Gastrocnemius medialis (tissue), 4 donors: ENCODE measurements at regions not wholly inside any gene's neighbourhood (a gene's known extent, or its start where the extent isn't known, plus 50 kb on each side); places are given as distances from the start of the nearest gene placed in this dataset.
A peak's percentile ranks its signal among the peaks of the same experiment; 100 is the strongest.
"Not testable (repeated sequence)": the region's sequence is repeated elsewhere in the genome, so short reads cannot be mapped to it uniquely, and the experiment has no call there.

Experiments
- ATAC-seq, 2 donors: fragments of 150-250 bp; one replicate each; pipeline ENCODE4 v1.9.1; 2016
- DNase-seq, 2 donors: peaks; one replicate each; pipeline ENCODE4 v3.0.0-alpha.2; 2019
- H3K27ac ChIP-seq, 4 donors: fragments of 200-600 bp; sonication (generic); 1 replicate in 1 of 4; 2 replicates in 3 of 4; pipeline ENCODE4 v1.5.1; 2016 to 2018; ENCODE audit warnings: mild to moderate bottlenecking in 2 of 4, moderate library complexity in 1 of 4
- H3K27me3 ChIP-seq, 3 donors: fragments of 200-600 bp; sonication (generic) in 2 of 3; 1 replicate in 1 of 3; 2 replicates in 2 of 3; pipeline versions ENCODE4 v1.5.1 to v1.6.0; 2016 to 2019; ENCODE audit warnings: mild to moderate bottlenecking in 1 of 3, moderate library complexity in 1 of 3
- H3K36me3 ChIP-seq, 2 donors: fragments of 200-600 bp; sonication (generic) in 1 of 2; one replicate each; pipeline ENCODE4 v1.5.1; 2017 to 2018
- H3K4me1 ChIP-seq, 2 donors: fragments of 200-600 bp; sonication (generic) in 1 of 2; one replicate each; pipeline ENCODE4 v1.5.1; 2016 to 2017; ENCODE audit warnings: mild to moderate bottlenecking in 2 of 2
- H3K4me3 ChIP-seq, 4 donors: fragments of 200-600 bp; sonication (generic) in 3 of 4; 1 replicate in 1 of 4; 2 replicates in 3 of 4; pipeline ENCODE4 v1.5.1; 2016 to 2019; ENCODE audit warnings: mild to moderate bottlenecking in 2 of 4
- H3K9me3 ChIP-seq, 3 donors: fragments of 200-600 bp; sonication (generic) in 2 of 3; 1 replicate in 1 of 3; 2 replicates in 2 of 3; pipeline ENCODE4 v1.5.1; 2016 to 2019
- POLR2A ChIP-seq, 2 donors: fragments of 450-650 bp; IDR thresholded peaks; one replicate each; pipeline ENCODE4 v1.6.1; 2017; ENCODE audit warnings: antibody characterized with exemption in 2 of 2, mild to moderate bottlenecking in 2 of 2, moderate library complexity in 2 of 2
- in situ Hi-C, 4 donors: fragments of 200-750 bp; cut with MboI; loops; one replicate each; pipeline versions ENCODE4 v1.15.0 to v1.8.0; 2017; ENCODE audit warnings: low sequenced_read_pairs in 4 of 4
- intact Hi-C: fragments of 100-400 bp; cut with DNase I; formaldehyde crosslinking; loops from one replicate; pipeline ENCODE4 v1.15.1; 2023; ENCODE audit warnings: low total_unique reads
- TF ChIP-seq, protein P1 (sequence below), 5 experiments: fragments of 450-650 bp in 3 of 5; fragments of 200-600 bp in 2 of 5; sonication (generic) in 2 of 5; IDR thresholded peaks in 4 of 5; conservative IDR thresholded peaks in 1 of 5; 1 replicate in 4 of 5; 2 replicates in 1 of 5; pipeline ENCODE4 v1.5.1; 2016 to 2019; ENCODE audit warnings: antibody characterized with exemption in 5 of 5, mild to moderate bottlenecking in 3 of 5, moderate library complexity in 3 of 5

DNA sequence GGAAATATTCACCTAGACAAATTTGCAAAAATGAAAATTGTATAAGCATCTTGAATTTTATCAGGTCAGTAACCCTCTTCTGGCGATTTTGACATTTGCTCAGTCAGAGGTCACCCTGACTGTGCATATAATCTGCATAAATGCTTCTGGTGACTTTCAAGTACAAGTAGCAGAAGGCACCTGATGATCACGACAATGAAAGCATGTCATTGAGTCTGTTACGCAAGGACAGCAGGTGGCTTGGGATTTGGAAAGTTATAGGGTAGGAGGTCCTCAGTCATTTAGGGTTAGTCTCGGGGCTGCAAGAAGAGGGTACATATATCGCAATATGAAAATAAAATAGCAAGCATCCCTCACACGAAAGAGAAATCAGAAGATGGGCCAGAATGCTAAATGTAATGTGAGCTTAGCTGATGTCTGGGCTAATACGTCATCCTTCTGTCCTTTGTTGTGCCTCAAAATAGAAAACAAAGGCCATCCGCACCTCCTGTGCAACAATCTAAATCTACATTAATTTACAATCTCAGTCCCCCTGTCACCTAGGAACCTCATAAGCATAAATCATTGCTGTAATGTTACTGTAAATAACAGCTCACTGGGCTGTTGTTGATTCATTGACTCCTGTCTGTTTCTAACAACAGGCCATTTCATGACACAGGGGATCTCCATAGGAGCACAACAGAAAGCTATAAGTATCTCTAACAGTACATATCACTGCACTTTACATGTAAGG is 155.2 kb upstream of the RSPO3 start:
- intact Hi-C loops (loop anchor here (2.0 to 10.0 kb wide), 3 partner anchors 149 to 302 kb away; partner anchors contain the start of gene RNF146), in situ Hi-C loops (no loop called here)
- Histone ChIP-seq H3K36me3 (no peaks in the 10 kb centered on the region), H3K4me3 (peak overlapping the region in 3 of 4 donors; percentile 18 to 25 (median 21)), H3K27me3 (no peaks in the 10 kb centered on the region), H3K9me3 (no peaks in the 10 kb centered on the region), H3K27ac (peak overlapping the region; percentile 60 to 74 (median 72)), H3K4me1 (no peaks in the 10 kb centered on the region)
- TF ChIP-seq POLR2A (IDR thresholded peaks at IDR 0.05): no peak
- TF ChIP-seq, protein P1, sequence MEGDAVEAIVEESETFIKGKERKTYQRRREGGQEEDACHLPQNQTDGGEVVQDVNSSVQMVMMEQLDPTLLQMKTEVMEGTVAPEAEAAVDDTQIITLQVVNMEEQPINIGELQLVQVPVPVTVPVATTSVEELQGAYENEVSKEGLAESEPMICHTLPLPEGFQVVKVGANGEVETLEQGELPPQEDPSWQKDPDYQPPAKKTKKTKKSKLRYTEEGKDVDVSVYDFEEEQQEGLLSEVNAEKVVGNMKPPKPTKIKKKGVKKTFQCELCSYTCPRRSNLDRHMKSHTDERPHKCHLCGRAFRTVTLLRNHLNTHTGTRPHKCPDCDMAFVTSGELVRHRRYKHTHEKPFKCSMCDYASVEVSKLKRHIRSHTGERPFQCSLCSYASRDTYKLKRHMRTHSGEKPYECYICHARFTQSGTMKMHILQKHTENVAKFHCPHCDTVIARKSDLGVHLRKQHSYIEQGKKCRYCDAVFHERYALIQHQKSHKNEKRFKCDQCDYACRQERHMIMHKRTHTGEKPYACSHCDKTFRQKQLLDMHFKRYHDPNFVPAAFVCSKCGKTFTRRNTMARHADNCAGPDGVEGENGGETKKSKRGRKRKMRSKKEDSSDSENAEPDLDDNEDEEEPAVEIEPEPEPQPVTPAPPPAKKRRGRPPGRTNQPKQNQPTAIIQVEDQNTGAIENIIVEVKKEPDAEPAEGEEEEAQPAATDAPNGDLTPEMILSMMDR (IDR thresholded peaks at IDR 0.05 in 4 of 5, conservative IDR thresholded peaks at IDR 0.05 in 1 of 5): no peak
- ATAC-seq (peak; percentile 89 to 92), DNase-seq (peak; percentile 25 to 54)

DNA sequence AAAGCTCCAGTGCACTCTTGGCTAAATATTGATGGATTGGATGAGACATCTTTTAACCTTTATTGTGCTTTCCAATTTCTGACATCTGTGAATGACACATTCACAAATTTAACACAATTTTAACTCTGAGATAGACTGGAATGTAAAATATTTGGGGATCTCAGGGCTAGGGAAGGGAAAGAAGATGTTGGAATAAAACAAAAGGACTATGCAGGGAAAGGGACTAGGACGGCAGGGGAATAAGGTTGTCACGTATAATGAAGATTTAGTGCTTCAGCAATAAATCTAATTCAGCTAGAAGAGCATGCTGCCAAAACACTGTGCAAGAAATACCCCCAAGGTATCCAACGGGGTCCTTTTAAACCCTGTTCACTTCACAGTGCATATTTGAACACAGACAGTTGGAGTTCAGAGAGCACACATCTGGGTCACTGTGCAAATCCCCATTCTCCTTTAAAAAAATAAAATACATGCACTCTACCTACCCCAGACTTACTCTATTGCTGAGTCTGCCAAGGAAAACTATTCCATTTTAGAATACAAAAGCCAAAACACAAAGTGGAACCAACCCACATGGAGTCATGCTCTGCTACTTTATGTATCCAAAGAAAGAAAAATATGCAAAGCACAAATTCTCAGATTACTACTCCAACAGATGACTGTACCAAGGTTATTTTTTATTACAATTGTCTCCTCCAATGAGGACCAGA is 151.0 kb upstream of the RSPO3 start:
- intact Hi-C loops (loop anchor here (10.0 kb wide), 1 partner anchor 297 kb away; the partner anchor contains the start of gene RNF146), in situ Hi-C loops (no loop called here)
- DNase-seq (no peak), ATAC-seq (no peak)
- H3K9me3 ChIP-seq: no peaks in the 10 kb centered on the region
- H3K4me3 ChIP-seq: no peak overlapping the region
- no peaks in the 10 kb centered on the region for H3K27me3 ChIP-seq
- no peak for TF ChIP-seq POLR2A (IDR thresholded peaks at IDR 0.05)
- TF ChIP-seq, protein P1 (IDR thresholded peaks at IDR 0.05 in 4 of 5, conservative IDR thresholded peaks at IDR 0.05 in 1 of 5): no peak
- H3K36me3 ChIP-seq: no peaks in the 10 kb centered on the region
- no peak overlapping the region for H3K27ac ChIP-seq
- H3K4me1 ChIP-seq: no peaks in the 10 kb centered on the region

DNA sequence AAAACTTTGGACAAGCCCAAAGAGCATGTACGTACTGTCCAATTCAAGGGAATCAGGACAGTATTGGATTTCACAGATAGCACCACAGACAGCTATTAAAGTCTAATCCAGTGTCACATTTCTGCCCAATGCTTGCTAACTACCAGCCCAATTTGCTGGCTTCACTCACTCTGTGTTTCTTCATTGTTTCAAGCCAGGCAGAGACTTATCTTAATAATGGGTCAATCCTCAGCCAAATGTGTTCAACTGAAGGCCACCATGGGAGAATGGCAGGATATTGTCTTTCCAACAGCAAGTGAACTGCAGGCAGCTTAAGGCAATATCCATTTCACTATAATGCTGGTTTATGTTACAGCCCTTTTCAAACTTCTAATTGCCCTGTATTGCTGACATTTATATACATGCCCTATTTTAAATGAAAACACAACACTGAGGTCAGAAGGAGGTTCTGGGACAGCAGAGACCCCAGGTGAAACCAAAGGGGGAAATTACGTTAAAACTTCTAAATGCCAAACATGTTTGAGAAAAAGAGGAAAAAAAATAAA is 142.1 kb upstream of the RSPO3 start:
- no peaks in the 10 kb centered on the region for H3K9me3 ChIP-seq
- H3K36me3 ChIP-seq: no peaks in the 10 kb centered on the region
- TF ChIP-seq, protein P1 (IDR thresholded peaks at IDR 0.05 in 4 of 5, conservative IDR thresholded peaks at IDR 0.05 in 1 of 5): no peak
- TF ChIP-seq POLR2A (IDR thresholded peaks at IDR 0.05): no peak
- intact Hi-C loops (no loop called here), in situ Hi-C loops (no loop called here)
- H3K27ac ChIP-seq: peak overlapping the region in 1 of 4 donors; percentile 1
- DNase-seq (no peak), ATAC-seq (no peak)
- peaks cover 0 to 7% of the 10 kb centered on the region in 2 donors for H3K4me1 ChIP-seq
- no peaks in the 10 kb centered on the region for H3K27me3 ChIP-seq
- no peak overlapping the region for H3K4me3 ChIP-seq

DNA sequence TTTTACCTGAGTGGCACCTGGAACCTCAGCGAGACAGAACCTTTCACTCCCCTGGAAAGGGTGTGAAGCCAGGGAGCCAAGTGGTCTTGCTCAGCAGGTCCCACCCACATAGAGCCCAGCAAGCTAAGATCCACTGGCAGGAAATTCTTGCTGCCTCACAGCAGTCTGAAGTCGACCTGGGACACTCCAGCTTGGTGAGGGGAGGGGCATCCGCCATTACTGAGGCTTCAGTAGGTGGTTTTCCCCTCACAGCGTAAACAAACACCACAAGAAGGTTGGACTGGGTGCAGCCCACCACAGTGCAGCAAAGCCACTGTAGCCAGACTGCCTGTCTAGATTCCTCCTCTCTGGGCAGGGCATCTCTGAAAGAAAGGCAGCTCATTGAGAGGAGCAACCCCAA is 134.7 kb upstream of the RSPO3 start:
- Histone ChIP-seq H3K27ac (no peak overlapping the region), H3K36me3 (no peaks in the 10 kb centered on the region), H3K4me3 (no peak overlapping the region), H3K4me1 (no peaks in the 10 kb centered on the region), H3K27me3 (no peaks in the 10 kb centered on the region), H3K9me3 (no peaks in the 10 kb centered on the region)
- no peak for DNase-seq
- TF ChIP-seq, protein P1 (IDR thresholded peaks at IDR 0.05 in 4 of 5, conservative IDR thresholded peaks at IDR 0.05 in 1 of 5): no peak
- TF ChIP-seq POLR2A (IDR thresholded peaks at IDR 0.05): no peak
- no peak for ATAC-seq
- intact Hi-C loops (no loop called here), in situ Hi-C loops (no loop called here)

DNA sequence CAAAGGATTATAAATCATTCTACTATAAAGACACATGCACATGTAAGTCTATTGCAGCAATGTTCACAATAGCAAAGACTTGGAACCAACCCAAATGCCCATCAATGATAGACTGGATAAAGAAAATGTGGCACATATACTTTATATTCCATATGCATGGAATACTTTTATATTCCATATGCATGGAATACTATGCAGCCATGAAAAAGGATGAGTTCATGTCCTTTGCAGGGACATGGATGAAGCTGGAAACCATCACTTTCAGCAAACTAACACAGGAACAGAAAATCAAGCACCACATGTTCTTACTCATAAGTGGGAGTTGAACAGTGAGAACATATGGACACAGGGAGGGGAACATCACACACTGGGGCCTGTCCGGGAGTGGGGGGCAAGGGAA is 130.3 kb upstream of the RSPO3 start:
- in situ Hi-C loops, ATAC-seq, intact Hi-C loops, H3K4me3 ChIP-seq, H3K9me3 ChIP-seq, H3K36me3 ChIP-seq, H3K27ac ChIP-seq, DNase-seq, H3K4me1 ChIP-seq, H3K27me3 ChIP-seq: not testable (repeated sequence)
